Ishikawa (cell line): ENCODE measurements at regions not wholly inside any gene's neighbourhood (a gene's known extent, or its start where the extent isn't known, plus 50 kb on each side); places are given as distances from the start of the nearest gene placed in this dataset.

Experiments used
- CEBPB ChIP-seq: IDR thresholded peaks from 2 replicates; pipeline ENCODE4 v1.6.1; 2012
- EGR1 ChIP-seq: IDR thresholded peaks from 2 replicates; pipeline ENCODE4 v1.6.1; 2012
- EP300 ChIP-seq: IDR thresholded peaks from 2 replicates; pipeline ENCODE4 v1.6.1; 2012; ENCODE audit warnings: borderline replicate concordance
- FOXM1 ChIP-seq: IDR thresholded peaks from 2 replicates; pipeline ENCODE4 v1.6.1; 2012; ENCODE audit warnings: low read depth, borderline replicate concordance
- TAF1 ChIP-seq: IDR thresholded peaks from 2 replicates; pipeline ENCODE4 v1.6.1; 2012; ENCODE audit warnings: low read depth, mild to moderate bottlenecking
- YY1 ChIP-seq: IDR thresholded peaks from 2 replicates; pipeline ENCODE4 v1.6.1; 2012; ENCODE audit warnings: low read depth
- TF ChIP-seq, protein P1 (sequence below): IDR thresholded peaks from 2 replicates; pipeline ENCODE4 v1.6.1; 2012

DNA sequence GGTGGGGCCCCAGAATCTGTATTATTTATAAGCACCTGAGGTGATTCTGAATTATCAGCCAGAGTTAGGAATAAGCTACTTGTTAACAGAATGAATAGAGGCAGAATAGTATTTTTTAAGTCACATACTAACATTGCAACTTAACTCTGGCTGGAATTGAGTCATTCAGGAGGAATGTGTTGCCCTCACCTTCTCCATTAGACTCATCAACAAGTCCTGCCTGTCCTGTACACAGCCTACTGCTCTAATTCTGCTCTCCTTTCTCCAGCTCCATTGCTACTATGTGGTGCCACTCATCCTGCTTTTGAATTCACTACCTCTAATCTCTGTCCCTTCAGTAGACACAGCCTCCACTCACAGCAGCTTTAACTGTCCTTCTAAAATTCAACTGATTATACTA lies 669.4 kb downstream of the DHX35 start:
- TF ChIP-seq, protein P1, sequence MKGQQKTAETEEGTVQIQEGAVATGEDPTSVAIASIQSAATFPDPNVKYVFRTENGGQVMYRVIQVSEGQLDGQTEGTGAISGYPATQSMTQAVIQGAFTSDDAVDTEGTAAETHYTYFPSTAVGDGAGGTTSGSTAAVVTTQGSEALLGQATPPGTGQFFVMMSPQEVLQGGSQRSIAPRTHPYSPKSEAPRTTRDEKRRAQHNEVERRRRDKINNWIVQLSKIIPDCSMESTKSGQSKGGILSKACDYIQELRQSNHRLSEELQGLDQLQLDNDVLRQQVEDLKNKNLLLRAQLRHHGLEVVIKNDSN: no peak
- TF ChIP-seq FOXM1 (no peak), EP300 (no peak), EGR1 (no peak), TAF1 (no peak), YY1 (no peak), CEBPB (no peak)
